ENCODE measurements at regions not wholly inside any gene's neighbourhood (a gene's known extent, or its start where the extent isn't known, plus 50 kb on each side); places are given as distances from the start of the nearest gene placed in this dataset.

DNA sequence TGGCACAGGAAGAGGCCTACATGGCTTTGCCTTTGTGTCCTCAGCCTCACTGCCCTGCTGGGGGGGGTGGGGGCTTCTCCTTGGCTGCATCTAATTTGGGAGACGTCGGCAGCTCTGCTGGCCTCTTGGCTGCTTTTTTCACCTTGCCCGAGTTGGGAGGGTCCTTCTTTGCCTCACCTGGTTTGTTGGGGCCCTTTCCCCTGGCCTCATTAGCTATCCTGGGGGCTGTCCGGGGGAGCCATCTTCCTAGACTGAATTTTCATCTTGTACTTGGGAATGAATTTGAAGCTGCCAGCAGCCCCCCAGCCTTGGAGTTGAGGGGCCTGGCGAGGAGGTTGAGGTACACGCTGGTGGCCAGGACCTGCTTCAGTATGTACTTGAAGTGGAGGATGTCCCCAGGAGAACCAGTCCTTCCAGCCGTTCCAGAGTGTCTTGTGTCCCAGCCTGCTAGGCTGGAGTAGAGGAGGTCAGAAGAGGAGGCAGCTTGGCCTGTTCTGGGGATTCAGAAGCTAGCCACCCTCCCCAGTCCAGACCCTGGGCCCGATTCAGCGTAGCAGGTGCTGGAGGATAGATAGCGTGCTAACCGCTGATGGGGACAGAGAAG lies 70.7 kb upstream of the VASH1 start:
- TF ChIP-seq CTCF (tag by site-specific recombination; IDR thresholded peaks at IDR 0.05) (no peak), ZNF629 (tag by site-specific recombination; IDR thresholded peaks at IDR 0.05) (no peak), ZNF707 (tag by site-specific recombination; IDR thresholded peaks at IDR 0.05) (no peak), OVOL3 (tag by site-specific recombination; IDR thresholded peaks at IDR 0.05) (no peak), SALL2 (tag by site-specific recombination; IDR thresholded peaks at IDR 0.05; ENCODE audit: borderline replicate concordance) (no peak), ZNF266 (tag by site-specific recombination; IDR thresholded peaks at IDR 0.05; ENCODE audit: low read depth) (no peak), ZNF530 (tag by site-specific recombination; IDR thresholded peaks at IDR 0.05; ENCODE audit: low read depth) (no peak), TSHZ1 (tag by site-specific recombination; IDR thresholded peaks at IDR 0.05; ENCODE audit: borderline replicate concordance) (no peak), ZNF768 (tag by site-specific recombination; IDR thresholded peaks at IDR 0.05) (no peak), SETDB1 (IDR thresholded peaks at IDR 0.05; ENCODE audit: insufficient read length, low read length) (no peak)
- TF ChIP-seq, protein P1, sequence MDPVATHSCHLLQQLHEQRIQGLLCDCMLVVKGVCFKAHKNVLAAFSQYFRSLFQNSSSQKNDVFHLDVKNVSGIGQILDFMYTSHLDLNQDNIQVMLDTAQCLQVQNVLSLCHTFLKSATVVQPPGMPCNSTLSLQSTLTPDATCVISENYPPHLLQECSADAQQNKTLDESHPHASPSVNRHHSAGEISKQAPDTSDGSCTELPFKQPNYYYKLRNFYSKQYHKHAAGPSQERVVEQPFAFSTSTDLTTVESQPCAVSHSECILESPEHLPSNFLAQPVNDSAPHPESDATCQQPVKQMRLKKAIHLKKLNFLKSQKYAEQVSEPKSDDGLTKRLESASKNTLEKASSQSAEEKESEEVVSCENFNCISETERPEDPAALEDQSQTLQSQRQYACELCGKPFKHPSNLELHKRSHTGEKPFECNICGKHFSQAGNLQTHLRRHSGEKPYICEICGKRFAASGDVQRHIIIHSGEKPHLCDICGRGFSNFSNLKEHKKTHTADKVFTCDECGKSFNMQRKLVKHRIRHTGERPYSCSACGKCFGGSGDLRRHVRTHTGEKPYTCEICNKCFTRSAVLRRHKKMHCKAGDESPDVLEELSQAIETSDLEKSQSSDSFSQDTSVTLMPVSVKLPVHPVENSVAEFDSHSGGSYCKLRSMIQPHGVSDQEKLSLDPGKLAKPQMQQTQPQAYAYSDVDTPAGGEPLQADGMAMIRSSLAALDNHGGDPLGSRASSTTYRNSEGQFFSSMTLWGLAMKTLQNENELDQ (tag by site-specific recombination; IDR thresholded peaks at IDR 0.05; ENCODE audit: low read depth) = no peak
